ENCODE measurements at regions not wholly inside any gene's neighbourhood (a gene's known extent, or its start where the extent isn't known, plus 50 kb on each side); places are given as distances from the start of the nearest gene placed in this dataset.
"Not testable (repeated sequence)": the region's sequence is repeated elsewhere in the genome, so short reads cannot be mapped to it uniquely, and the experiment has no call there.

- Mint-ChIP-seq H3K36me3 (ENCODE audit: low read depth) (no peaks in the 10 kb centered on the region), H3K27me3 (ENCODE audit: insufficient read depth) (no peaks in the 10 kb centered on the region), H3K27ac (no peak overlapping the region), H3K4me3 (no peak overlapping the region), H3K9me3 (no peaks in the 10 kb centered on the region; the same call in 1 of the 2 replicates), H3K4me1 (ENCODE audit: low read depth) (no peaks in the 10 kb centered on the region)
- DNase-seq = no peak
- no peak for TF ChIP-seq CTCF (IDR thresholded peaks at IDR 0.05)
These were observed 135.9 kb downstream of the TENT5D start for GRCh38 chrX:80556148-80556547.

GRCh38 chrX:80572636-80573035, 152.4 kb downstream of the TENT5D start:
- TF ChIP-seq CTCF (IDR thresholded peaks at IDR 0.05) = no peak
- DNase-seq = no peak
- no peaks in the 10 kb centered on the region; the same call in none of the 2 replicates for H3K36me3 Mint-ChIP-seq (ENCODE audit: low read depth)
- H3K9me3 Mint-ChIP-seq = peaks cover 9% of the 10 kb centered on the region
- H3K4me3 Mint-ChIP-seq = no peak overlapping the region
- H3K4me1 Mint-ChIP-seq (ENCODE audit: low read depth) = no peaks in the 10 kb centered on the region
- no peak overlapping the region for H3K27ac Mint-ChIP-seq
- no peaks in the 10 kb centered on the region; the same call in none of the 2 replicates for H3K27me3 Mint-ChIP-seq (ENCODE audit: insufficient read depth)

- no peak for TF ChIP-seq CTCF (IDR thresholded peaks at IDR 0.05)
- DNase-seq = no peak
- Mint-ChIP-seq H3K27me3 (ENCODE audit: insufficient read depth) (no peaks in the 10 kb centered on the region; the same call in none of the 2 replicates), H3K36me3 (ENCODE audit: low read depth) (no peaks in the 10 kb centered on the region; the same call in none of the 2 replicates), H3K4me1 (ENCODE audit: low read depth) (no peaks in the 10 kb centered on the region), H3K27ac (no peak overlapping the region), H3K9me3 (peaks cover 9% of the 10 kb centered on the region), H3K4me3 (no peak overlapping the region)
These were observed 153.0 kb downstream of the TENT5D start for GRCh38 chrX:80573275-80573674.

- not testable (repeated sequence) for H3K4me1 Mint-ChIP-seq (ENCODE audit: low read depth); DNase-seq; H3K36me3 Mint-ChIP-seq (ENCODE audit: low read depth); H3K9me3 Mint-ChIP-seq; H3K27me3 Mint-ChIP-seq (ENCODE audit: insufficient read depth); H3K27ac Mint-ChIP-seq; H3K4me3 Mint-ChIP-seq
These were observed 154.3 kb downstream of the TENT5D start for GRCh38 chrX:80574486-80575086.

GRCh38 chrX:80576267-80576666, 156.0 kb downstream of the TENT5D start:
- TF ChIP-seq CTCF (IDR thresholded peaks at IDR 0.05) = no peak
- Mint-ChIP-seq H3K9me3 (peaks cover 9% of the 10 kb centered on the region), H3K27ac (no peak overlapping the region), H3K27me3 (ENCODE audit: insufficient read depth) (no peaks in the 10 kb centered on the region; the same call in none of the 2 replicates), H3K36me3 (ENCODE audit: low read depth) (no peaks in the 10 kb centered on the region; the same call in none of the 2 replicates), H3K4me3 (no peak overlapping the region), H3K4me1 (ENCODE audit: low read depth) (no peaks in the 10 kb centered on the region)
- DNase-seq = no peak

GRCh38 chrX:80576806-80577533, 156.7 kb downstream of the TENT5D start:
- TF ChIP-seq CTCF (IDR thresholded peaks at IDR 0.05) = no peak
- Mint-ChIP-seq H3K27ac (no peak overlapping the region), H3K27me3 (ENCODE audit: insufficient read depth) (no peaks in the 10 kb centered on the region; the same call in none of the 2 replicates), H3K36me3 (ENCODE audit: low read depth) (no peaks in the 10 kb centered on the region; the same call in none of the 2 replicates), H3K9me3 (peaks cover 9% of the 10 kb centered on the region), H3K4me3 (no peak overlapping the region), H3K4me1 (ENCODE audit: low read depth) (no peaks in the 10 kb centered on the region)
- DNase-seq = no peak

Data from HFFc6 (cell line).